ENCODE measurements at regions not wholly inside any gene's neighbourhood (a gene's known extent, or its start where the extent isn't known, plus 50 kb on each side); places are given as distances from the start of the nearest gene placed in this dataset.

GRCh38 chr5:5609935-5610334 lies 187.5 kb downstream of the ICE1 start:
- WGBS, 2 donors = 90 to 94% methylated on average over 7 of the region's 7 CpGs
- no peaks in the 10 kb centered on the region for H3K36me3 ChIP-seq (ENCODE audit: low read depth, missing control alignments)
- H3K4me3 ChIP-seq = no peak overlapping the region
- intact Hi-C loops (cut with DNase I; ENCODE audit: low total_unique reads) = no loop called here
- TF ChIP-seq CTCF (IDR thresholded peaks at IDR 0.05) (no peak), POLR2A (IDR thresholded peaks at IDR 0.05) (no peak)
- H3K9me3 ChIP-seq = no peaks in the 10 kb centered on the region
- no peak overlapping the region for H3K27ac ChIP-seq
- no peak for DNase-seq
- H3K4me1 ChIP-seq = no peaks in the 10 kb centered on the region
- H3K27me3 ChIP-seq = no peaks in the 10 kb centered on the region

GRCh38 chr5:5605170-5605764 lies 182.8 kb downstream of the ICE1 start:
- no peaks in the 10 kb centered on the region for H3K4me1 ChIP-seq
- WGBS, 2 donors = 68 to 78% methylated on average over 14 to 15 of the region's 15 CpGs
- H3K27ac ChIP-seq = no peak overlapping the region
- no peak overlapping the region for H3K4me3 ChIP-seq
- intact Hi-C loops (cut with DNase I; ENCODE audit: low total_unique reads) = no loop called here
- no peaks in the 10 kb centered on the region for H3K9me3 ChIP-seq
- H3K36me3 ChIP-seq (ENCODE audit: low read depth, missing control alignments) = no peaks in the 10 kb centered on the region
- no peaks in the 10 kb centered on the region for H3K27me3 ChIP-seq
- TF ChIP-seq CTCF (IDR thresholded peaks at IDR 0.05) = no peak
- TF ChIP-seq POLR2A (IDR thresholded peaks at IDR 0.05) = no peak
- DNase-seq = no peak

GRCh38 chr5:5602554-5602953 lies 180.1 kb downstream of the ICE1 start:
- TF ChIP-seq POLR2A (IDR thresholded peaks at IDR 0.05) = no peak
- Histone ChIP-seq H3K4me3 (no peak overlapping the region), H3K9me3 (no peaks in the 10 kb centered on the region), H3K27me3 (no peaks in the 10 kb centered on the region), H3K36me3 (ENCODE audit: low read depth, missing control alignments) (no peaks in the 10 kb centered on the region), H3K27ac (no peak overlapping the region), H3K4me1 (no peaks in the 10 kb centered on the region)
- intact Hi-C loops (cut with DNase I; ENCODE audit: low total_unique reads) = no loop called here
- 89 to 100% methylated on average over 1 of the region's 1 CpG for WGBS, 2 donors
- DNase-seq = no peak

GRCh38 chr5:5598547-5599113 lies 176.2 kb downstream of the ICE1 start:
- H3K27ac ChIP-seq = no peak overlapping the region
- TF ChIP-seq POLR2A (IDR thresholded peaks at IDR 0.05) (no peak), CTCF (IDR thresholded peaks at IDR 0.05) (no peak)
- DNase-seq = no peak
- no peaks in the 10 kb centered on the region for H3K9me3 ChIP-seq
- H3K36me3 ChIP-seq (ENCODE audit: low read depth, missing control alignments) = no peaks in the 10 kb centered on the region
- intact Hi-C loops (cut with DNase I; ENCODE audit: low total_unique reads) = no loop called here
- no peaks in the 10 kb centered on the region for H3K27me3 ChIP-seq
- H3K4me1 ChIP-seq = no peaks in the 10 kb centered on the region
- 93 to 96% methylated on average over 8 of the region's 8 CpGs for WGBS, 2 donors
- no peak overlapping the region for H3K4me3 ChIP-seq

- intact Hi-C loops (cut with DNase I; ENCODE audit: low total_unique reads) = no loop called here
- TF ChIP-seq POLR2A (IDR thresholded peaks at IDR 0.05) (no peak), CTCF (IDR thresholded peaks at IDR 0.05) (no peak)
Observed at GRCh38 chr5:5593391-5593790, 170.9 kb downstream of the ICE1 start.

More at GRCh38 chr5:5593391-5593790, 170.9 kb downstream of the ICE1 start:
- no peaks in the 10 kb centered on the region for H3K36me3 ChIP-seq (ENCODE audit: low read depth, missing control alignments)
- DNase-seq = no peak
- no peaks in the 10 kb centered on the region for H3K4me1 ChIP-seq
- no peak overlapping the region for H3K27ac ChIP-seq
- no peak overlapping the region for H3K4me3 ChIP-seq
- no peaks in the 10 kb centered on the region for H3K9me3 ChIP-seq
- no peaks in the 10 kb centered on the region for H3K27me3 ChIP-seq
